ENCODE measurements at regions not wholly inside any gene's neighbourhood (a gene's known extent, or its start where the extent isn't known, plus 50 kb on each side); places are given as distances from the start of the nearest gene placed in this dataset.

DNA sequence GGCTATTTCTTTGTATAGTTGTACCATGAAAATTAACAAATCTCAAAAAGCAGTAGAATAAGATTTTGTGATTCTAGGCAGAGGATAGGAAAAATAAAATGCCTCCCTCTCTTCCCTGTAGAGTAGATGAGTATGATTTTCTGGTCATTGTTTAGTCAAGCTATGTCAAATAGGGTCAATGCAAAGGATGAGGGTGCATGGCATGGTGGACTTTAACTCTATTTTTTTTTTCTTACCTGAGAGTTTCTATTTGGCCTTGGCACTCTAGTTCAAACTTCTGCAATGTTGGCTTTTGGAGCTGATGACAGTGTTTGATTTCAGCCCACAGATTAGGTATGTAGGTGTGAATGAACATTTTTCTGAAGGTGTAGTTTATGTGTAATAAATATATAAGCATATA lies 224.5 kb downstream of the TRIB2 start:
- DNase-seq = no peak
- H3K27me3 ChIP-seq (ENCODE audit: control insufficient read depth, insufficient read depth, low read length) = no peaks in the 10 kb centered on the region
- no peaks in the 10 kb centered on the region for H3K36me3 ChIP-seq (ENCODE audit: control insufficient read depth, insufficient read depth, low read length)
- H3K9me3 ChIP-seq (replicated peaks; ENCODE audit: control insufficient read depth, low read depth, low read length) = no peaks in the 10 kb centered on the region
- H3K4me1 ChIP-seq (ENCODE audit: control insufficient read depth, insufficient read depth, low read length) = no peaks in the 10 kb centered on the region
- H3K27ac ChIP-seq (ENCODE audit: low read length) = no peak overlapping the region
- no peak overlapping the region for H3K4me3 ChIP-seq (ENCODE audit: low read length)

DNA sequence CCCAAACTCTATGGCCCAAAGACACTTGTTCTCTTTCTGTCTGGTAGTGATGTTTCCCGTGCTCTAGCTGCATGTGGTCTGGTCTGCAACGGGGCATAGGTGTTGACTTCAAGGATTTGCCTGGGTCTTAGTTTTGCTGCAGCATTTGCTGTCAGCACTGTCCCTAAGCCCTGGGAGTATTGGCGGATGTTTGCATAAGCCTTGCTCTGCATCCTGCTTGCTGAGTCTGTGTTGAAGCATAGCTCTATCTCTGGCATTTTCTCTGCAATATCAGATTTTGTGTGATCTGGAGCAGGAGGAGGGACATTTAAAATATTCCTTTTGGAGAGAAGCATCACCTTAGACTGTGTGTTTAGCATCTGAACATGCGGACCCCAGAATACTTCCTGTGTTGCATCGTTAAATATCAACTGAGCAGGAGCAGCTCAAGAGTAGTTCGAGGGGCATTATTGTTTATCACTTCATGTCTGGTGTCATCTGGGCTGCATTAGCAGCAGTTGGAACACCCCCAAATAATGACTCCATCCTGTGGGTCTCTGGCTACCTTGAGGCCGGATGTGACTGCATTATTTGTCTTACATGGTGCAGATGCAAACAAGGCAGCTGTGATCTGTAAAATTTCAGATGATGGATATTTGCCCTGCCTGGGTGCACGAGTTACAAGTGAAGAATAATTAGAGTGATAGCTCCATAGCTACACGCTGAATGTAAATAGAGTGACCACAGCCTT lies 231.7 kb downstream of the TRIB2 start:
- H3K27ac ChIP-seq (ENCODE audit: low read length) = no peak overlapping the region
- DNase-seq = no peak
- no peaks in the 10 kb centered on the region for H3K27me3 ChIP-seq (ENCODE audit: control insufficient read depth, insufficient read depth, low read length)
- 36% methylated on average over 5 of the region's 9 CpGs for whole genome bisulfite sequencing (ENCODE audit: insufficient coverage)
- H3K9me3 ChIP-seq (replicated peaks; ENCODE audit: control insufficient read depth, low read depth, low read length) = no peaks in the 10 kb centered on the region
- H3K36me3 ChIP-seq (ENCODE audit: control insufficient read depth, insufficient read depth, low read length) = no peaks in the 10 kb centered on the region
- H3K4me1 ChIP-seq (ENCODE audit: control insufficient read depth, insufficient read depth, low read length) = no peaks in the 10 kb centered on the region
- no peak overlapping the region for H3K4me3 ChIP-seq (ENCODE audit: low read length)

DNA sequence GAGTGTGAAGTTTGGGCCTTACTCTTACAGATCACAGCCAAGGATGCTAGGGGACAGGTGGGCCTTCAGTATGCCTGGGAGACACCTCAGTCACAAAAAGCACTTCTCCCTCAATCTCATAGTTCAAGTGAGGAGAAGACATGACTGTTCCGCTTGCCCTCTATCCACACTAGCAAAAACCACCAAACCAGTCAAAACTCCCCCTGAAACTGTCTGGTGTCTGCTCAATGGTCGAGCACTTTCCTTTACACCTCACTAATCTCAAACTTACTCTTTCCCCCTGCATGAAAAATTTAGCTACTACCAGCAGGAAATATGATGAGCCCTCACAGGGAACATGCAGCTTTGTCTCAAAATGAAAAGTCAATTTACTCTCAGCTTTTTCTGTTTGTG lies 232.2 kb downstream of the TRIB2 start:
- no peak overlapping the region for H3K27ac ChIP-seq (ENCODE audit: low read length)
- H3K27me3 ChIP-seq (ENCODE audit: control insufficient read depth, insufficient read depth, low read length) = no peaks in the 10 kb centered on the region
- no peaks in the 10 kb centered on the region for H3K9me3 ChIP-seq (replicated peaks; ENCODE audit: control insufficient read depth, low read depth, low read length)
- 69% methylated on average over 1 of the region's 2 CpGs for WGBS (ENCODE audit: insufficient coverage)
- no peaks in the 10 kb centered on the region for H3K4me1 ChIP-seq (ENCODE audit: control insufficient read depth, insufficient read depth, low read length)
- no peak overlapping the region for H3K4me3 ChIP-seq (ENCODE audit: low read length)
- DNase-seq = no peak
- H3K36me3 ChIP-seq (ENCODE audit: control insufficient read depth, insufficient read depth, low read length) = no peaks in the 10 kb centered on the region

DNA sequence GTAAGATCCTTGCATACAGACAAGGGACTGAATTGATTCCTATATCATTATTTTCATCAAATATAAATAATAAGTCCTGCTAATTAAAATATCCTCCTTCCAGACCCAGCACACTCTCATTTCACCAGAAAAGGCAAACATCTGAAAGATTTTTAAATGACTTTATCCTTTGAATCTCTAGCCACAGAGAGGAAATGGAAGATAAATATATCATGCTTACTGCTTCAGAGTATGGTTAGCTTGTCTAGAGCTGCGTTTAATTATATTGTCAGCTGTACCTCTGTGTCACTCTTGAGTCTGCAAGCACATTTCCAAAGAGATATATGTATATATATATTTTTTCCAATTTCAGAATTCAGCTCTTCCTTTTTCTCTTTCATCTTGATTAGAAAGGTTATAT lies 232.7 kb downstream of the TRIB2 start:
- Histone ChIP-seq H3K27ac (ENCODE audit: low read length) (no peak overlapping the region), H3K36me3 (ENCODE audit: control insufficient read depth, insufficient read depth, low read length) (no peaks in the 10 kb centered on the region), H3K9me3 (replicated peaks; ENCODE audit: control insufficient read depth, low read depth, low read length) (no peaks in the 10 kb centered on the region), H3K27me3 (ENCODE audit: control insufficient read depth, insufficient read depth, low read length) (no peaks in the 10 kb centered on the region), H3K4me3 (ENCODE audit: low read length) (no peak overlapping the region), H3K4me1 (ENCODE audit: control insufficient read depth, insufficient read depth, low read length) (no peaks in the 10 kb centered on the region)
- WGBS (ENCODE audit: insufficient coverage) = no CpG with 5 or more reads among the region's 1 CpG
- no peak for DNase-seq

DNA sequence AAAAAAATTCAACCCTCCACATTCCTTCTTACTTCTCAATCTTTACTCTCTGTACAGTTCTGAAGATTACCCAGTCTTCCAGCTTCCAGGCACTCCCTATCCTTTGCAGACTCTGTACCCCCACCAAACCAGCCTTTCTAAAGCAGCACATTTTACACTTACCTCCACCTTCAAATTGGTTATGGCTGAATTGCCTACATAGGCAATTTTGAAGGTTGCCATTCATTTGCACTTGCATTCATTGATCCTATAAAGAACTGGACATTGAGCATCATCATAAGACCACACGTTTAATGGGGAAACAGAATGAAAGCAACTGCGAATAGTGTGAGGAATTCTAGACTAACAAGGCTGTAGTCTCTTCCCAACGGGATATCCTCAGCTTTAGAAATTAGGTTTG lies 233.4 kb downstream of the TRIB2 start:
- no peak overlapping the region for H3K4me3 ChIP-seq (ENCODE audit: low read length)
- no peaks in the 10 kb centered on the region for H3K27me3 ChIP-seq (ENCODE audit: control insufficient read depth, insufficient read depth, low read length)
- no peak overlapping the region for H3K27ac ChIP-seq (ENCODE audit: low read length)
- H3K36me3 ChIP-seq (ENCODE audit: control insufficient read depth, insufficient read depth, low read length) = no peaks in the 10 kb centered on the region
- DNase-seq = no peak
- H3K4me1 ChIP-seq (ENCODE audit: control insufficient read depth, insufficient read depth, low read length) = no peaks in the 10 kb centered on the region
- no peaks in the 10 kb centered on the region for H3K9me3 ChIP-seq (replicated peaks; ENCODE audit: control insufficient read depth, low read depth, low read length)
- WGBS (ENCODE audit: insufficient coverage) = 100% methylated on average over 1 of the region's 3 CpGs

DNA sequence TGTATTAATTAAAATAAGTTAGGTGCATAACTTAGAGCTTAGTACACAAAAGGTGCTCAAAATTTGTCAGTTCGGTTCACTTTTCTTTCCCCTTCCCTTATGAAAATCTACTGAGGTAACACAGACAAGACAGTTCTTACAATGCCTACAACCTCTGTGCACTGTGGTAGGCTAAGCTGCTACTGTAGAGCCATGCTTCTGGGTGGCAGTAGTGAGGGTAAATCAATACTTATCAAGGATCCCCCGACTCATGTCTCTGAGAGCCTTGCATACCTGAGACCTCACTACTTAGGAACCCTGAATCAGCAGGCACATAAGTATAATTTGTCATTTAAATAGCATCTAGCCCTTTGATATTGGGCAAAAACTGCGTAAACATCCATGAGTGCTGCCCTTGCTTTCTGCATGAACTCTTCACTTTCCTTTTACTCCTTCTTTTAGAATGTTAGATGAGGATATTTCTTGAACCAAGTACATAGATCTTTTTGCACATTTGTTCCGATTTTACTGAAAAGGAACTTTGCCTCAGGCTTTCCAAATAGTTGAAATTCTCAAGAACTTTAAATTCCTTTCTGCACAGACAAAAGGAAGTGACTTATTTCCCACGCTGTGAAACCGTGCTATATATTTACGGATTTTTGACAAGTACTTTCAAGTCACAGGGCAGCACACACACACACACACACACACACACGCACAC lies 234.4 kb downstream of the TRIB2 start:
- DNase-seq = no peak
- Histone ChIP-seq H3K9me3 (replicated peaks; ENCODE audit: control insufficient read depth, low read depth, low read length) (no peaks in the 10 kb centered on the region), H3K4me1 (ENCODE audit: control insufficient read depth, insufficient read depth, low read length) (no peaks in the 10 kb centered on the region), H3K36me3 (ENCODE audit: control insufficient read depth, insufficient read depth, low read length) (no peaks in the 10 kb centered on the region), H3K27ac (ENCODE audit: low read length) (no peak overlapping the region), H3K4me3 (ENCODE audit: low read length) (no peak overlapping the region), H3K27me3 (ENCODE audit: control insufficient read depth, insufficient read depth, low read length) (no peaks in the 10 kb centered on the region)
- WGBS (ENCODE audit: insufficient coverage) = 28% methylated on average over 4 of the region's 8 CpGs

DNA sequence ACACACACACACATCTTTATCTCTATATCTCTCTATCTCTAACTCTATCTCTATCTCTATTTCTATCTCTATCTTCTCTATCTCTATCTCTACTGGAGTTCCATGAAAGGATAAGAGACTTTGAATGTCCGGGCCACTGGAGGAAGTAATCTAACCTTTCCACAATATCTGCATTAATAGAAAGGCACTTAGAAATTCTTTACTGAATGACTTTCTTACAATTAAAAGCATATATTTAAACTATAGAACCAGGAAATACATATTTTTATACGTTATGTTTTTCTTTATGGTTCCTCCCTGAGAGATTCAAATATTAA lies 234.9 kb downstream of the TRIB2 start:
- no peak for DNase-seq
- H3K27me3 ChIP-seq (ENCODE audit: control insufficient read depth, insufficient read depth, low read length) = no peaks in the 10 kb centered on the region
- no peak overlapping the region for H3K27ac ChIP-seq (ENCODE audit: low read length)
- H3K4me1 ChIP-seq (ENCODE audit: control insufficient read depth, insufficient read depth, low read length) = no peaks in the 10 kb centered on the region
- no peak overlapping the region for H3K4me3 ChIP-seq (ENCODE audit: low read length)
- H3K36me3 ChIP-seq (ENCODE audit: control insufficient read depth, insufficient read depth, low read length) = no peaks in the 10 kb centered on the region
- H3K9me3 ChIP-seq (replicated peaks; ENCODE audit: control insufficient read depth, low read depth, low read length) = no peaks in the 10 kb centered on the region
- no CpG with 5 or more reads among the region's 2 CpGs for WGBS (ENCODE audit: insufficient coverage)

DNA sequence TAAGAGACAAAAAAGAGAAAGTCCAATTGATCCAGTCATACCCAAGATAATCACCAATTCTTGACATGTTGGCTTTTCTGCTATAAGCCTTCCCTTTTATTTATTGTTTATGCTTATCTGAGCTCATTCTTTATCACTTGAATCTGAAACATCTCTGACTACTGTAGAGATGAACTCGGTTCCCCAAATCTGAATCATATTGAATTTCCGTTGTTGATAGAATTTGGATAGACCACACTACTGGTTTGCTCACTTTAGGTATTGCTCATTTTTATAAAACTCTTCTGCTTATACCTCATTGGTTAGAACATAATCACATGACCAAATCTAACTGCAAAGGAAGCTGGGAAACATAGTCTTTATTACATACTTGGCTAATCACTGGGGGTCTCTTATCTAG lies 236.9 kb downstream of the TRIB2 start:
- WGBS (ENCODE audit: insufficient coverage) = no CpG with 5 or more reads among the region's 2 CpGs

DNA sequence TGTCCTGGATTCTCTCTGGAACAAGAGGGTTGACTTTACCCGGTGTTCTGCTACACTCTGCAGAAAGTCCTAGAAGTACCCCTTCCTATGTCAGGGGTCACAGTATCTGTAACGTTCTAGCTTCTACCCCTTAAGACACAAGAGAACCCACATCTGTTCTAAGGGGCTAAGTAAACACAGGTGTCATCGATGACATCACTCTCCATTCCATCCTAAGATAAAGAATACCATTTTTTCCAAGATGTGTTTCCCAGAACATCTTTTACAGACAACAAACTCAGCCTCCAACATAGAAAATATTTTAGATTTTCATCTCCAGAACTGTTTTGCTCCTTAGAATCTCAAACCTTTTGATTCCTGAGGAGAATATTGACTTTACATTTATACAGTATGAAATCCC lies 239.1 kb downstream of the TRIB2 start:
- WGBS (ENCODE audit: insufficient coverage) = 57% methylated on average over 3 of the region's 3 CpGs
- no peak overlapping the region for H3K27ac ChIP-seq (ENCODE audit: low read length)
- H3K9me3 ChIP-seq (replicated peaks; ENCODE audit: control insufficient read depth, low read depth, low read length) = no peaks in the 10 kb centered on the region
- H3K36me3 ChIP-seq (ENCODE audit: control insufficient read depth, insufficient read depth, low read length) = no peaks in the 10 kb centered on the region
- DNase-seq = no peak
- no peaks in the 10 kb centered on the region for H3K4me1 ChIP-seq (ENCODE audit: control insufficient read depth, insufficient read depth, low read length)
- no peaks in the 10 kb centered on the region for H3K27me3 ChIP-seq (ENCODE audit: control insufficient read depth, insufficient read depth, low read length)
- no peak overlapping the region for H3K4me3 ChIP-seq (ENCODE audit: low read length)

More for the DNA sequence above, 236.9 kb downstream of the TRIB2 start:
- Histone ChIP-seq H3K4me1 (ENCODE audit: control insufficient read depth, insufficient read depth, low read length) (no peaks in the 10 kb centered on the region), H3K27me3 (ENCODE audit: control insufficient read depth, insufficient read depth, low read length) (no peaks in the 10 kb centered on the region), H3K36me3 (ENCODE audit: control insufficient read depth, insufficient read depth, low read length) (no peaks in the 10 kb centered on the region), H3K27ac (ENCODE audit: low read length) (no peak overlapping the region), H3K4me3 (ENCODE audit: low read length) (no peak overlapping the region), H3K9me3 (replicated peaks; ENCODE audit: control insufficient read depth, low read depth, low read length) (no peaks in the 10 kb centered on the region)
- no peak for DNase-seq

DNA sequence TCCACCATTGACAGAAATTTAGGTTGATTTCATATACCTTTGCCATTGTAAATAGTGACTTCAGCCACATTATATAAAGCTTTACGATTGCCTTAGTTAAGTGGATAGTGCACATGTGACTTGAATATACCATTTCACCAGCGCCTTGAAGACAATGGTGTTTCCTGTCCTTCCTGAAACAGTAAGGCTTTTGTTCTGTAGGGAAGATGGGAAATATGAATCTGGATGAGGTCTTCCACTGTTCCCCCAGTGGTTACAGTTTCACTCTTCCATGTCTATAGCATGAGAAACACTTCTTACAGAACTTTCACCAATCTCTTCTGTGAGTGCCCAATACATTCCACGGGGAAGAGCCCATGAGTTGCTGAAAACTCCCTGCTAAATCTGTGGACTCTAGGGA lies 240.5 kb downstream of the TRIB2 start:
- no peak overlapping the region for H3K27ac ChIP-seq (ENCODE audit: low read length)
- no peak overlapping the region for H3K4me3 ChIP-seq (ENCODE audit: low read length)
- no peaks in the 10 kb centered on the region for H3K27me3 ChIP-seq (ENCODE audit: control insufficient read depth, insufficient read depth, low read length)
- no peaks in the 10 kb centered on the region for H3K9me3 ChIP-seq (replicated peaks; ENCODE audit: control insufficient read depth, low read depth, low read length)
- no peak for DNase-seq
- no peaks in the 10 kb centered on the region for H3K36me3 ChIP-seq (ENCODE audit: control insufficient read depth, insufficient read depth, low read length)
- WGBS (ENCODE audit: insufficient coverage) = no CpG with 5 or more reads among the region's 3 CpGs
- no peaks in the 10 kb centered on the region for H3K4me1 ChIP-seq (ENCODE audit: control insufficient read depth, insufficient read depth, low read length)

DNA sequence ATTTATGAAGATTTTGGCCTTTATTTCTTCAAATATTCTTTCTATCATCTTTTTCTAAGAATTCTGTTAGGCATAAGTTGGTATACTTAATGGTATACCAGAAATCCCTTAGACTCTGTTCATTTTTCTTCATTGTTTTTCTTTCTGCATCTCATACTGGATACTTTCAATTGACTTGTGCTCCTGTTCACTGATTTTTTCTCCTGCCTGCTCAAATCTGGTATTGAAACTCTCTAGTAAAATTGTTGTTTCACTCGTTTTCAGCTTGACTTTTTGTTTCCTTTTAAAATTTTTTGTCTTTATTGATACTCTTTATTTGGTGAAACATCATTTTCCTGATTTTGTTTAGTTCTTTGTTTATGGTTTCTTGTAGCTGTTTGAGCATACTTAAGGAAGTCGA lies 243.2 kb downstream of the TRIB2 start:
- no peak for DNase-seq
- no CpG with 5 or more reads among the region's 2 CpGs for WGBS (ENCODE audit: insufficient coverage)
- H3K27ac ChIP-seq (ENCODE audit: low read length) = no peak overlapping the region
- H3K4me1 ChIP-seq (ENCODE audit: control insufficient read depth, insufficient read depth, low read length) = peaks cover under 1% of the 10 kb centered on the region
- no peaks in the 10 kb centered on the region for H3K27me3 ChIP-seq (ENCODE audit: control insufficient read depth, insufficient read depth, low read length)
- no peaks in the 10 kb centered on the region for H3K9me3 ChIP-seq (replicated peaks; ENCODE audit: control insufficient read depth, low read depth, low read length)
- H3K36me3 ChIP-seq (ENCODE audit: control insufficient read depth, insufficient read depth, low read length) = no peaks in the 10 kb centered on the region
- H3K4me3 ChIP-seq (ENCODE audit: low read length) = no peak overlapping the region
